H9 (cell line): ENCODE measurements at regions not wholly inside any gene's neighbourhood (a gene's known extent, or its start where the extent isn't known, plus 50 kb on each side); places are given as distances from the start of the nearest gene placed in this dataset.
A peak's percentile ranks its signal among the peaks of the same experiment; 100 is the strongest.

Experiments
- DNase-seq: peaks from one replicate; pipeline ENCODE4 v3.0.0-alpha.2; 2017
- H2AFZ ChIP-seq: one replicate; pipeline ENCODE4 v1.6.1; 2013; ENCODE audit warnings: mild to moderate bottlenecking, low read length, control low read depth, moderate library complexity
- H2AK5ac ChIP-seq: 2 replicates; pipeline ENCODE4 v1.6.1; 2013; ENCODE audit warnings: low read length, control low read depth, mixed read lengths; ENCODE audit not compliant: insufficient read length
- H2BK120ac ChIP-seq: one replicate; pipeline ENCODE4 v1.6.1; 2013; ENCODE audit warnings: low read depth, mild to moderate bottlenecking, low read length, control low read depth, inconsistent platforms; ENCODE audit not compliant: poor library complexity, severe bottlenecking
- H2BK12ac ChIP-seq: 2 replicates; pipeline ENCODE4 v1.6.1; 2013; ENCODE audit warnings: low read length, control low read depth, mixed read lengths, low read depth; ENCODE audit not compliant: insufficient read length
- H2BK15ac ChIP-seq: 2 replicates; pipeline ENCODE4 v1.6.1; 2013; ENCODE audit warnings: low read depth, low read length, control low read depth
- H2BK20ac ChIP-seq: one replicate; pipeline ENCODE4 v1.6.1; 2013; ENCODE audit warnings: low read depth, mild to moderate bottlenecking, low read length, control low read depth, inconsistent platforms; ENCODE audit not compliant: poor library complexity, severe bottlenecking
- H2BK5ac ChIP-seq: 2 replicates; pipeline ENCODE4 v1.6.1; 2013; ENCODE audit warnings: low read length, control low read depth, mixed read lengths; ENCODE audit not compliant: insufficient read length
- H3K14ac ChIP-seq: 2 replicates; pipeline ENCODE4 v1.6.1; 2013; ENCODE audit warnings: low read length, control low read depth; ENCODE audit not compliant: insufficient read depth
- H3K18ac ChIP-seq: 2 replicates; pipeline ENCODE4 v1.6.1; 2013; ENCODE audit warnings: low read depth, mild to moderate bottlenecking, mixed read lengths, low read length, control low read depth; ENCODE audit not compliant: insufficient read length
- H3K23ac ChIP-seq: 2 replicates; pipeline ENCODE4 v1.6.1; 2013; ENCODE audit warnings: low read length, control low read depth, mixed read lengths, low read depth; ENCODE audit not compliant: insufficient read length
- H3K23me2 ChIP-seq: 2 replicates; pipeline ENCODE4 v1.6.1; 2013; ENCODE audit warnings: low read depth, mild to moderate bottlenecking, mixed read lengths, low read length, control low read depth; ENCODE audit not compliant: insufficient read length, poor library complexity, severe bottlenecking
- H3K27ac ChIP-seq: 2 replicates; pipeline ENCODE4 v1.5.1; 2013; ENCODE audit warnings: low read length, control low read depth, mixed read lengths, low read depth; ENCODE audit not compliant: insufficient read length
- H3K27me3 ChIP-seq: 2 replicates; pipeline ENCODE4 v1.6.1; 2013; ENCODE audit warnings: low read length, control low read depth, inconsistent platforms; ENCODE audit not compliant: insufficient read depth
- H3K4ac ChIP-seq: 2 replicates; pipeline ENCODE4 v1.6.1; 2013; ENCODE audit warnings: low read depth, mild to moderate bottlenecking, control low read depth, inconsistent platforms, low read length, moderate library complexity
- H3K4me1 ChIP-seq: 2 replicates; pipeline ENCODE4 v1.6.1; 2013; ENCODE audit warnings: low read length, control low read depth, inconsistent platforms; ENCODE audit not compliant: insufficient read depth
- H3K4me2 ChIP-seq: 2 replicates; pipeline ENCODE4 v1.6.1; 2013; ENCODE audit warnings: low read length, control low read depth, mixed read lengths; ENCODE audit not compliant: insufficient read length, insufficient read depth
- H3K56ac ChIP-seq: 2 replicates; pipeline ENCODE4 v1.6.1; 2013; ENCODE audit warnings: low read depth, mild to moderate bottlenecking, mixed read lengths, low read length, control low read depth; ENCODE audit not compliant: insufficient read length
- H3K79me1 ChIP-seq: 2 replicates; pipeline ENCODE4 v1.6.1; 2013; ENCODE audit warnings: low read depth, mild to moderate bottlenecking, moderate library complexity, low read length, control low read depth, inconsistent platforms; ENCODE audit not compliant: insufficient read depth, poor library complexity, severe bottlenecking
- H3K79me2 ChIP-seq: 2 replicates; pipeline ENCODE4 v1.6.1; 2013; ENCODE audit warnings: low read length, control low read depth, inconsistent platforms; ENCODE audit not compliant: insufficient read depth
- H3K9ac ChIP-seq: 2 replicates; pipeline ENCODE4 v1.6.1; 2013; ENCODE audit warnings: low read length, control low read depth, mixed read lengths; ENCODE audit not compliant: insufficient read length; ENCODE audit errors: extremely low read depth
- H3K9me3 ChIP-seq: one replicate; pipeline ENCODE4 v1.6.1; 2013; ENCODE audit warnings: low read depth, low read length, inconsistent platforms; ENCODE audit not compliant: control insufficient read depth
- H3T11ph ChIP-seq: one replicate; pipeline ENCODE4 v1.6.1; 2013; ENCODE audit warnings: mild to moderate bottlenecking, low read length, control low read depth, inconsistent platforms
- H4K20me1 ChIP-seq: one replicate; pipeline ENCODE4 v1.6.1; 2013; ENCODE audit not compliant: control insufficient read depth, insufficient read length, insufficient read depth
- H4K5ac ChIP-seq: 2 replicates; pipeline ENCODE4 v1.6.1; 2013; ENCODE audit warnings: low read depth, mild to moderate bottlenecking, mixed read lengths, low read length, control low read depth; ENCODE audit not compliant: insufficient read length
- H4K8ac ChIP-seq: replicated peaks from 2 replicates; pipeline ENCODE4 v1.6.1; 2013; ENCODE audit warnings: low read length, control low read depth, mixed read lengths, low read depth; ENCODE audit not compliant: insufficient read length
- H4K91ac ChIP-seq: 2 replicates; pipeline ENCODE4 v1.6.1; 2013; ENCODE audit warnings: low read depth, mild to moderate bottlenecking, moderate library complexity, mixed read lengths, low read length, control low read depth; ENCODE audit not compliant: insufficient read length
- H3K27ac Mint-ChIP-seq, 3 experiments: 2 replicates in 2 of 3; 3 replicates in 1 of 3; pipeline ENCODE4 v1.8.0; 2020 to 2021; ENCODE audit warnings: mixed read lengths in 3 of 3, mild to moderate bottlenecking in 1 of 3, moderate library complexity in 1 of 3
- H3K27me3 Mint-ChIP-seq: 2 replicates; pipeline ENCODE4 v1.8.0; 2021; ENCODE audit warnings: low read depth, mild to moderate bottlenecking, moderate library complexity, mixed read lengths
- H3K36me3 Mint-ChIP-seq, 3 experiments: 2 replicates in 2 of 3; 3 replicates in 1 of 3; pipeline ENCODE4 v1.8.0; 2020 to 2021; ENCODE audit warnings: low read depth in 3 of 3, mixed read lengths in 3 of 3; ENCODE audit not compliant: insufficient read depth in 1 of 3
- H3K4me1 Mint-ChIP-seq, 2 experiments: 2 replicates each; pipeline ENCODE4 v1.8.0; 2020; ENCODE audit warnings: mixed read lengths in 2 of 2
- H3K4me3 Mint-ChIP-seq, 2 experiments: 2 replicates in 1 of 2; 3 replicates in 1 of 2; pipeline ENCODE4 v1.8.0; 2020 to 2021; ENCODE audit warnings: mild to moderate bottlenecking in 2 of 2, mixed read lengths in 2 of 2, moderate library complexity in 1 of 2
- H3K9me3 Mint-ChIP-seq, 2 experiments: 2 replicates in 1 of 2; 3 replicates in 1 of 2; pipeline ENCODE4 v1.8.0; 2020; ENCODE audit warnings: mild to moderate bottlenecking in 2 of 2, mixed read lengths in 2 of 2, moderate library complexity in 1 of 2
- CTCF ChIP-seq: fragments of 200-600 bp; sonication (generic); conservative IDR thresholded peaks from 3 replicates; pipeline ENCODE4 v1.8.0; 2021; ENCODE audit warnings: antibody characterized with exemption, mild to moderate bottlenecking
- WGBS: extraction: QIAGEN DNeasy Blood & Tissue Kit; methylation state at CpG from one replicate; pipeline ENCODE4 v1.1.7; 2013; ENCODE audit warnings: missing lambda C conversion rate, low lambda C conversion rate, mixed read lengths; ENCODE audit not compliant: insufficient read length; ENCODE audit errors: extremely low coverage; 5-methylcytosine and 5-hydroxymethylcytosine counted together

GRCh38 chr14:21913759-21914158 lies 240.1 kb upstream of the OR4E1 start:
- Histone ChIP-seq H3K4ac (no peak overlapping the region), H4K20me1 (no peaks in the 10 kb centered on the region), H3K23ac (no peak overlapping the region), H3K56ac (no peak overlapping the region), H2AFZ (peak overlapping the region; percentile 77), H4K8ac (no peak overlapping the region), H3K79me2 (no peaks in the 10 kb centered on the region), H4K91ac (no peak overlapping the region), H3T11ph (no peak overlapping the region), H2BK15ac (no peak overlapping the region), H2AK5ac (no peak overlapping the region), H2BK5ac (no peak overlapping the region), H3K27ac (no peak overlapping the region), H3K18ac (no peak overlapping the region), H2BK120ac (no peak overlapping the region), H3K23me2 (no peaks in the 10 kb centered on the region), H2BK12ac (no peak overlapping the region), H3K14ac (no peak overlapping the region), H3K4me2 (no peak overlapping the region), H4K5ac (no peak overlapping the region), H3K27me3 (no peaks in the 10 kb centered on the region), H3K4me1 (no peaks in the 10 kb centered on the region; the same call in 1 of the 2 replicates), H3K9me3 (no peaks in the 10 kb centered on the region), H2BK20ac (no peak overlapping the region), H3K9ac (no peak overlapping the region), H3K79me1 (no peaks in the 10 kb centered on the region)
- no CpG with 5 or more reads among the region's 6 CpGs for WGBS
- H3K4me1 Mint-ChIP-seq: peaks cover 3% of the 10 kb centered on the region in 2 experiments; a peak in 3 of 4 replicates
- H3K27me3 Mint-ChIP-seq: peaks cover 8% of the 10 kb centered on the region
- peak; percentile 80 for TF ChIP-seq CTCF
- H3K9me3 Mint-ChIP-seq: no peaks in the 10 kb centered on the region
- no peak overlapping the region for H3K4me3 Mint-ChIP-seq
- H3K27ac Mint-ChIP-seq: no peak overlapping the region
- DNase-seq: peak; percentile 85
- H3K36me3 Mint-ChIP-seq: no peaks in the 10 kb centered on the region
